ENCODE measurements at regions not wholly inside any gene's neighbourhood (a gene's known extent, or its start where the extent isn't known, plus 50 kb on each side); places are given as distances from the start of the nearest gene placed in this dataset.

GRCh38 chr12:86613311-86613710, 357.1 kb upstream of the MGAT4C start:
- no peak overlapping the region for H3K56ac ChIP-seq (ENCODE audit: low read length)
- H3K4me1 ChIP-seq (ENCODE audit: control insufficient read depth, low read depth, low read length): no peaks in the 10 kb centered on the region
- H3K79me1 ChIP-seq (ENCODE audit: low read length): no peaks in the 10 kb centered on the region
- H2AK5ac ChIP-seq (ENCODE audit: low read length): no peak overlapping the region
- H3K9ac ChIP-seq (ENCODE audit: low read length): no peak overlapping the region
- H3K36me3 ChIP-seq (ENCODE audit: control insufficient read depth, insufficient read depth, low read length): no peaks in the 10 kb centered on the region
- H4K8ac ChIP-seq (ENCODE audit: low read depth, low read length): no peak overlapping the region
- WGBS (ENCODE audit: extremely low coverage, insufficient coverage, low lambda C conversion rate): no CpG with 5 or more reads among the region's 1 CpG
- no peaks in the 10 kb centered on the region for H3K79me2 ChIP-seq (ENCODE audit: control insufficient read depth, insufficient read depth, low read length)
- H3K27ac ChIP-seq (ENCODE audit: low read depth, low read length): no peak overlapping the region
- H2BK5ac ChIP-seq (ENCODE audit: low read length): no peak overlapping the region
- no peak overlapping the region for H3K18ac ChIP-seq (ENCODE audit: low read length)
- H2BK15ac ChIP-seq (replicated peaks; ENCODE audit: low read depth): no peak overlapping the region
- no peak overlapping the region for H3K4ac ChIP-seq (ENCODE audit: low read depth, low read length)
- H3K4me2 ChIP-seq (ENCODE audit: low read length): no peak overlapping the region
- H3K4me3 ChIP-seq (ENCODE audit: low read length): no peak overlapping the region
- no peak for DNase-seq
- no peak overlapping the region for H4K5ac ChIP-seq (ENCODE audit: low read length)
- H3K23ac ChIP-seq (ENCODE audit: low read length): no peak overlapping the region
- no peaks in the 10 kb centered on the region for H3K27me3 ChIP-seq (ENCODE audit: insufficient read depth, low read length, poor library complexity)
- H2BK120ac ChIP-seq (ENCODE audit: low read depth, low read length): no peak overlapping the region

GRCh38 chr12:86608638-86609037, 352.4 kb upstream of the MGAT4C start:
- Histone ChIP-seq H3K4ac (ENCODE audit: low read depth, low read length) (no peak overlapping the region), H3K4me3 (ENCODE audit: low read length) (no peak overlapping the region), H2BK15ac (replicated peaks; ENCODE audit: low read depth) (no peak overlapping the region), H2BK5ac (ENCODE audit: low read length) (no peak overlapping the region), H3K23ac (ENCODE audit: low read length) (no peak overlapping the region), H3K4me1 (ENCODE audit: control insufficient read depth, low read depth, low read length) (no peaks in the 10 kb centered on the region), H3K27ac (ENCODE audit: low read depth, low read length) (no peak overlapping the region), H3K79me2 (ENCODE audit: control insufficient read depth, insufficient read depth, low read length) (no peaks in the 10 kb centered on the region), H3K4me2 (ENCODE audit: low read length) (no peak overlapping the region), H4K5ac (ENCODE audit: low read length) (no peak overlapping the region), H3K18ac (ENCODE audit: low read length) (no peak overlapping the region), H3K56ac (ENCODE audit: low read length) (no peak overlapping the region), H2BK120ac (ENCODE audit: low read depth, low read length) (no peak overlapping the region), H4K8ac (ENCODE audit: low read depth, low read length) (no peak overlapping the region), H2AK5ac (ENCODE audit: low read length) (no peak overlapping the region), H3K27me3 (ENCODE audit: insufficient read depth, low read length, poor library complexity) (no peaks in the 10 kb centered on the region), H3K79me1 (ENCODE audit: low read length) (no peaks in the 10 kb centered on the region), H3K9ac (ENCODE audit: low read length) (no peak overlapping the region), H3K36me3 (ENCODE audit: control insufficient read depth, insufficient read depth, low read length) (no peaks in the 10 kb centered on the region)
- DNase-seq: no peak

GRCh38 chr12:86601550-86602308, 345.5 kb upstream of the MGAT4C start:
- H3K27me3 ChIP-seq (ENCODE audit: insufficient read depth, low read length, poor library complexity): no peaks in the 10 kb centered on the region
- no peaks in the 10 kb centered on the region for H3K79me1 ChIP-seq (ENCODE audit: low read length)
- H2BK120ac ChIP-seq (ENCODE audit: low read depth, low read length): no peak overlapping the region
- no peak for DNase-seq
- no peak overlapping the region for H3K27ac ChIP-seq (ENCODE audit: low read depth, low read length)
- no CpG with 5 or more reads among the region's 27 CpGs for WGBS (ENCODE audit: extremely low coverage, insufficient coverage, low lambda C conversion rate)
- H3K4me2 ChIP-seq (ENCODE audit: low read length): no peak overlapping the region
- H3K36me3 ChIP-seq (ENCODE audit: control insufficient read depth, insufficient read depth, low read length): no peaks in the 10 kb centered on the region
- no peak overlapping the region for H3K4me3 ChIP-seq (ENCODE audit: low read length)
- H2BK15ac ChIP-seq (replicated peaks; ENCODE audit: low read depth): no peak overlapping the region
- no peak overlapping the region for H3K4ac ChIP-seq (ENCODE audit: low read depth, low read length)
- H2BK5ac ChIP-seq (ENCODE audit: low read length): no peak overlapping the region
- H3K23ac ChIP-seq (ENCODE audit: low read length): no peak overlapping the region
- no peak overlapping the region for H2AK5ac ChIP-seq (ENCODE audit: low read length)
- no peak overlapping the region for H3K18ac ChIP-seq (ENCODE audit: low read length)
- no peaks in the 10 kb centered on the region for H3K4me1 ChIP-seq (ENCODE audit: control insufficient read depth, low read depth, low read length)
- no peak overlapping the region for H3K56ac ChIP-seq (ENCODE audit: low read length)
- no peak overlapping the region for H4K5ac ChIP-seq (ENCODE audit: low read length)
- no peak overlapping the region for H3K9ac ChIP-seq (ENCODE audit: low read length)
- H4K8ac ChIP-seq (ENCODE audit: low read depth, low read length): no peak overlapping the region
- H3K79me2 ChIP-seq (ENCODE audit: control insufficient read depth, insufficient read depth, low read length): no peaks in the 10 kb centered on the region

- no CpG with 5 or more reads among the region's 24 CpGs for WGBS (ENCODE audit: extremely low coverage, insufficient coverage, low lambda C conversion rate)
- H3K27ac ChIP-seq (ENCODE audit: low read depth, low read length): no peak overlapping the region
These were observed 344.6 kb upstream of the MGAT4C start for GRCh38 chr12:86600664-86601231.

GRCh38 chr12:86597431-86597830, 341.2 kb upstream of the MGAT4C start:
- no peaks in the 10 kb centered on the region for H3K4me1 ChIP-seq (ENCODE audit: control insufficient read depth, low read depth, low read length)

More at GRCh38 chr12:86600664-86601231, 344.6 kb upstream of the MGAT4C start:
- no peak overlapping the region for H3K23ac ChIP-seq (ENCODE audit: low read length)
- H4K5ac ChIP-seq (ENCODE audit: low read length): no peak overlapping the region
- no peak overlapping the region for H2BK120ac ChIP-seq (ENCODE audit: low read depth, low read length)
- no peaks in the 10 kb centered on the region for H3K79me2 ChIP-seq (ENCODE audit: control insufficient read depth, insufficient read depth, low read length)
- no peak overlapping the region for H3K4me3 ChIP-seq (ENCODE audit: low read length)
- no peak overlapping the region for H4K8ac ChIP-seq (ENCODE audit: low read depth, low read length)
- H2AK5ac ChIP-seq (ENCODE audit: low read length): no peak overlapping the region
- H3K4me1 ChIP-seq (ENCODE audit: control insufficient read depth, low read depth, low read length): no peaks in the 10 kb centered on the region
- no peak overlapping the region for H2BK5ac ChIP-seq (ENCODE audit: low read length)
- H3K9ac ChIP-seq (ENCODE audit: low read length): no peak overlapping the region
- DNase-seq: no peak
- H3K4me2 ChIP-seq (ENCODE audit: low read length): no peak overlapping the region
- no peaks in the 10 kb centered on the region for H3K36me3 ChIP-seq (ENCODE audit: control insufficient read depth, insufficient read depth, low read length)
- H3K27me3 ChIP-seq (ENCODE audit: insufficient read depth, low read length, poor library complexity): no peaks in the 10 kb centered on the region
- H3K18ac ChIP-seq (ENCODE audit: low read length): no peak overlapping the region
- H2BK15ac ChIP-seq (replicated peaks; ENCODE audit: low read depth): no peak overlapping the region
- H3K4ac ChIP-seq (ENCODE audit: low read depth, low read length): no peak overlapping the region
- no peak overlapping the region for H3K56ac ChIP-seq (ENCODE audit: low read length)
- H3K79me1 ChIP-seq (ENCODE audit: low read length): no peaks in the 10 kb centered on the region

GRCh38 chr12:86590296-86590695, 334.1 kb upstream of the MGAT4C start:
- Histone ChIP-seq H2BK120ac (ENCODE audit: low read depth, low read length) (no peak overlapping the region), H3K36me3 (ENCODE audit: control insufficient read depth, insufficient read depth, low read length) (no peaks in the 10 kb centered on the region), H2BK5ac (ENCODE audit: low read length) (no peak overlapping the region), H3K27ac (ENCODE audit: low read depth, low read length) (no peak overlapping the region), H3K79me1 (ENCODE audit: low read length) (no peaks in the 10 kb centered on the region), H3K79me2 (ENCODE audit: control insufficient read depth, insufficient read depth, low read length) (no peaks in the 10 kb centered on the region), H3K4me1 (ENCODE audit: control insufficient read depth, low read depth, low read length) (no peaks in the 10 kb centered on the region), H3K4me2 (ENCODE audit: low read length) (no peak overlapping the region), H3K27me3 (ENCODE audit: insufficient read depth, low read length, poor library complexity) (no peaks in the 10 kb centered on the region), H3K56ac (ENCODE audit: low read length) (no peak overlapping the region), H3K18ac (ENCODE audit: low read length) (no peak overlapping the region), H3K4ac (ENCODE audit: low read depth, low read length) (no peak overlapping the region), H3K23ac (ENCODE audit: low read length) (no peak overlapping the region), H2BK15ac (replicated peaks; ENCODE audit: low read depth) (no peak overlapping the region), H3K9ac (ENCODE audit: low read length) (no peak overlapping the region), H3K4me3 (ENCODE audit: low read length) (no peak overlapping the region), H4K8ac (ENCODE audit: low read depth, low read length) (no peak overlapping the region), H4K5ac (ENCODE audit: low read length) (no peak overlapping the region), H2AK5ac (ENCODE audit: low read length) (no peak overlapping the region)
- no peak for DNase-seq

More at GRCh38 chr12:86597431-86597830, 341.2 kb upstream of the MGAT4C start:
- no peaks in the 10 kb centered on the region for H3K79me2 ChIP-seq (ENCODE audit: control insufficient read depth, insufficient read depth, low read length)
- H3K23ac ChIP-seq (ENCODE audit: low read length): no peak overlapping the region
- no peak overlapping the region for H3K4ac ChIP-seq (ENCODE audit: low read depth, low read length)
- no peak overlapping the region for H3K4me3 ChIP-seq (ENCODE audit: low read length)
- no peaks in the 10 kb centered on the region for H3K79me1 ChIP-seq (ENCODE audit: low read length)
- H3K4me2 ChIP-seq (ENCODE audit: low read length): no peak overlapping the region
- H2BK120ac ChIP-seq (ENCODE audit: low read depth, low read length): no peak overlapping the region
- H2BK15ac ChIP-seq (replicated peaks; ENCODE audit: low read depth): no peak overlapping the region
- DNase-seq: no peak
- no peak overlapping the region for H3K56ac ChIP-seq (ENCODE audit: low read length)
- H3K27me3 ChIP-seq (ENCODE audit: insufficient read depth, low read length, poor library complexity): no peaks in the 10 kb centered on the region
- no peak overlapping the region for H3K18ac ChIP-seq (ENCODE audit: low read length)
- H3K36me3 ChIP-seq (ENCODE audit: control insufficient read depth, insufficient read depth, low read length): no peaks in the 10 kb centered on the region
- H4K5ac ChIP-seq (ENCODE audit: low read length): no peak overlapping the region
- no peak overlapping the region for H4K8ac ChIP-seq (ENCODE audit: low read depth, low read length)
- no peak overlapping the region for H2BK5ac ChIP-seq (ENCODE audit: low read length)
- H2AK5ac ChIP-seq (ENCODE audit: low read length): no peak overlapping the region
- no peak overlapping the region for H3K9ac ChIP-seq (ENCODE audit: low read length)
- H3K27ac ChIP-seq (ENCODE audit: low read depth, low read length): no peak overlapping the region

Measured in mesendoderm (in vitro differentiated cells).